DOHH2 (cell line): ENCODE measurements at regions not wholly inside any gene's neighbourhood (a gene's known extent, or its start where the extent isn't known, plus 50 kb on each side); places are given as distances from the start of the nearest gene placed in this dataset.

Source experiments
- CTCF ChIP-seq: fragments of 200-600 bp; sonication (generic); IDR thresholded peaks from one replicate; pipeline ENCODE4 v1.5.1; 2014; ENCODE audit warnings: antibody characterized with exemption, mild to moderate bottlenecking, low read depth, low read length; ENCODE audit not compliant: poor library complexity, severe bottlenecking
- EZH2phosphoT487 ChIP-seq: fragments of 200-600 bp; sonication (generic); IDR thresholded peaks from 2 replicates; pipeline ENCODE4 v1.6.1; 2017; ENCODE audit warnings: borderline replicate concordance, mild to moderate bottlenecking, antibody characterized with exemption, low read length, moderate library complexity, mixed read lengths

GRCh38 chr10:108454793-108455192 lies 1290.3 kb upstream of the SORCS1 start:
- TF ChIP-seq CTCF = no peak
- TF ChIP-seq EZH2phosphoT487 = no peak
